ENCODE measurements at regions not wholly inside any gene's neighbourhood (a gene's known extent, or its start where the extent isn't known, plus 50 kb on each side); places are given as distances from the start of the nearest gene placed in this dataset.

DNA sequence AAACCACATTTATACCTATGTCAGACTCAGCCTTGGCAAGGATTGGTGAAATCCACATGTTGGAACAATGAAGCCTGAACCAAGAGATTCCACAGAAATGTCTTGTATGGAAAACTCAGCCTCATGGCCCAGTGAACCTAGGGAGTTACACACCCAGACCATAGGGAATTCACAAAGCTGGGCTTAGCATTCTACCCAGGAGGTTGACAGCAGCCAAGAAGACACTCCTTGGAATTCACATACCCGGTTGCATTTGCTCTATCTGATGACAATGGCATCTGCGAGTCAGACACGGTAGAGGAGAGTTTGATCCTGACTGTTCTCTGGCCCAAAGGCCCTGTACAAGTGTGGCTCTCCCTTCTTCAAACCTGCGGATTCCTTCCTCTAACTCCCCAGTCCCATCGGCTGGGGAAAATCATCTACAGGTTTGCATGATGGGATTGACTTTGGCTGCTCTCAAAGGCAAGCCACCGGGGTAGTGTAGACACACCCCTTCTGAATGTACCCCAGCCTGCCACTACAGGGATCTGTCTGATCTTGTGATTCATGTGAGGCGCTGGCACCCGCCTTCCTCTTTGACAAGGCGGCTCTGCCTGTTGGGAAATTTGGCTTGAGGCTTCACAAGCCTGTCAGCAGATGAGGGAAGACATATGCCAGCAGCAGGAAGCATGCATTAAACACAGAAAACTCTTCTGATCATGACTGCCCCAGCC lies 297.3 kb upstream of the KAZN start:
- Histone ChIP-seq H3K4me1 (ENCODE audit: control insufficient read depth, extremely low read depth, insufficient read depth, low read length) (no peaks in the 10 kb centered on the region), H3K9me3 (replicated peaks; ENCODE audit: control insufficient read depth, insufficient read depth, low read length) (peaks cover 3% of the 10 kb centered on the region), H4K20me1 (replicated peaks; ENCODE audit: control insufficient read depth, extremely low read depth, insufficient read depth, low read length) (no peaks in the 10 kb centered on the region), H3K9ac (replicated peaks; ENCODE audit: extremely low read depth, insufficient read depth, low read length) (no peak overlapping the region), H3K27ac (ENCODE audit: insufficient read depth, low read depth, low read length) (no peak overlapping the region), H3K27me3 (ENCODE audit: control insufficient read depth in 2 of 2, insufficient read depth in 2 of 2, low read length in 2 of 2) (no peaks in the 10 kb centered on the region), H3K79me2 (ENCODE audit: control insufficient read depth, insufficient read depth, low read length) (no peaks in the 10 kb centered on the region), H2AFZ (ENCODE audit: low read depth, low read length) (no peak overlapping the region), H3K4me3 (replicated peaks in 1 of 3; ENCODE audit: insufficient read depth in 1 of 3, low read depth in 1 of 3, low read length in 3 of 3) (no peak overlapping the region), H3K4me2 (ENCODE audit: insufficient read depth, low read length) (no peak overlapping the region), H3K9me1 (replicated peaks; ENCODE audit: control insufficient read depth, extremely low read depth, insufficient read depth, low read length) (no peaks in the 10 kb centered on the region), H3K36me3 (ENCODE audit: control insufficient read depth in 2 of 2, extremely low read depth in 1 of 2, insufficient read depth in 2 of 2, low read length in 2 of 2) (no peaks in the 10 kb centered on the region)
- ChIA-PET POLR2A (no interaction called here), CTCF (no interaction called here)
- no peak for DNase-seq (ENCODE audit: low read depth, low spot score)
- intact Hi-C loops (cut with micrococcal nuclease) = no loop called here
- dilution Hi-C loops (cut with MboI; ENCODE audit: extremely low pct_ligation_motif_present, low sequenced_read_pairs) = no loop called here
- no TSS peak for BruUV-seq (replicated peaks)
- no peak for FAIRE-seq
- TF ChIP-seq MYC (IDR thresholded peaks at IDR 0.05; ENCODE audit: low read depth, low read length) (no peak), POLR2AphosphoS5 (IDR thresholded peaks at IDR 0.05; ENCODE audit: insufficient read depth, low read depth, low read length) (no peak), FOS (IDR thresholded peaks at IDR 0.05; ENCODE audit: borderline replicate concordance, insufficient read depth, low read length) (no peak), GATA2 (IDR thresholded peaks at IDR 0.05; ENCODE audit: insufficient read depth, insufficient read length, low read depth, low read length) (no peak), JUN (IDR thresholded peaks at IDR 0.05; ENCODE audit: borderline replicate concordance, insufficient read depth, insufficient read length, low read depth) (no peak)
- TF ChIP-seq, protein P1, sequence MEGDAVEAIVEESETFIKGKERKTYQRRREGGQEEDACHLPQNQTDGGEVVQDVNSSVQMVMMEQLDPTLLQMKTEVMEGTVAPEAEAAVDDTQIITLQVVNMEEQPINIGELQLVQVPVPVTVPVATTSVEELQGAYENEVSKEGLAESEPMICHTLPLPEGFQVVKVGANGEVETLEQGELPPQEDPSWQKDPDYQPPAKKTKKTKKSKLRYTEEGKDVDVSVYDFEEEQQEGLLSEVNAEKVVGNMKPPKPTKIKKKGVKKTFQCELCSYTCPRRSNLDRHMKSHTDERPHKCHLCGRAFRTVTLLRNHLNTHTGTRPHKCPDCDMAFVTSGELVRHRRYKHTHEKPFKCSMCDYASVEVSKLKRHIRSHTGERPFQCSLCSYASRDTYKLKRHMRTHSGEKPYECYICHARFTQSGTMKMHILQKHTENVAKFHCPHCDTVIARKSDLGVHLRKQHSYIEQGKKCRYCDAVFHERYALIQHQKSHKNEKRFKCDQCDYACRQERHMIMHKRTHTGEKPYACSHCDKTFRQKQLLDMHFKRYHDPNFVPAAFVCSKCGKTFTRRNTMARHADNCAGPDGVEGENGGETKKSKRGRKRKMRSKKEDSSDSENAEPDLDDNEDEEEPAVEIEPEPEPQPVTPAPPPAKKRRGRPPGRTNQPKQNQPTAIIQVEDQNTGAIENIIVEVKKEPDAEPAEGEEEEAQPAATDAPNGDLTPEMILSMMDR (IDR thresholded peaks at IDR 0.05; ENCODE audit: extremely low read depth in 1 of 2, insufficient read depth in 1 of 2, low read depth in 1 of 2, low read length in 2 of 2) = no peak
